AG09319 (cell line): ENCODE measurements at regions not wholly inside any gene's neighbourhood (a gene's known extent, or its start where the extent isn't known, plus 50 kb on each side); places are given as distances from the start of the nearest gene placed in this dataset.

Source experiments
- DNase-seq: peaks from one replicate; pipeline ENCODE4 v3.0.0-alpha.2; 2010; ENCODE audit warnings: low read depth; ENCODE audit errors: extremely low read depth
- TF ChIP-seq, protein P1 (sequence below): IDR thresholded peaks from 2 replicates; pipeline ENCODE4 v1.5.1; 2011; ENCODE audit warnings: low read depth, mild to moderate bottlenecking, inconsistent platforms, low read length, moderate library complexity

DNA sequence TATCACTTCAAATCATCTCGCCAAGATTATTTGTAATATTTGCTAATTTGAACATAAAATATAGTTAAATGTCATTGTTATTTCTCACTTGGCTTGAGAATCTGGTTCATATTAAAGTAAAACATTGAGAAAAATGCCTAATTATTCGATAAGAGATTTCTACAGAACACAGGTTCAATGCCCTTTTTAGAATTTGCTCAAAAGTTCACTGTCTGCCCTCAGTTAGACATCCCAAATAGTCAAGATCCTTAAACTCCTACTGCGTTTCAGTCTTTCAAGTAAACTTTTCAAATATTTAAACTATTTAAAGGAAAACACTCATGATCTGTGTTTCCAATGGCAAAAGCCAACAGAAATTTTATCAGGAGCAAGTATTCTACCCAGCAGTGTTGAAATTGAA is 204.1 kb upstream of the AGTR1 start:
- no peak for DNase-seq
- TF ChIP-seq, protein P1, sequence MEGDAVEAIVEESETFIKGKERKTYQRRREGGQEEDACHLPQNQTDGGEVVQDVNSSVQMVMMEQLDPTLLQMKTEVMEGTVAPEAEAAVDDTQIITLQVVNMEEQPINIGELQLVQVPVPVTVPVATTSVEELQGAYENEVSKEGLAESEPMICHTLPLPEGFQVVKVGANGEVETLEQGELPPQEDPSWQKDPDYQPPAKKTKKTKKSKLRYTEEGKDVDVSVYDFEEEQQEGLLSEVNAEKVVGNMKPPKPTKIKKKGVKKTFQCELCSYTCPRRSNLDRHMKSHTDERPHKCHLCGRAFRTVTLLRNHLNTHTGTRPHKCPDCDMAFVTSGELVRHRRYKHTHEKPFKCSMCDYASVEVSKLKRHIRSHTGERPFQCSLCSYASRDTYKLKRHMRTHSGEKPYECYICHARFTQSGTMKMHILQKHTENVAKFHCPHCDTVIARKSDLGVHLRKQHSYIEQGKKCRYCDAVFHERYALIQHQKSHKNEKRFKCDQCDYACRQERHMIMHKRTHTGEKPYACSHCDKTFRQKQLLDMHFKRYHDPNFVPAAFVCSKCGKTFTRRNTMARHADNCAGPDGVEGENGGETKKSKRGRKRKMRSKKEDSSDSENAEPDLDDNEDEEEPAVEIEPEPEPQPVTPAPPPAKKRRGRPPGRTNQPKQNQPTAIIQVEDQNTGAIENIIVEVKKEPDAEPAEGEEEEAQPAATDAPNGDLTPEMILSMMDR = no peak

- TF ChIP-seq, protein P1 = no peak
- DNase-seq = no peak
Measured at GRCh38 chr3:148494451-148494850, 203.3 kb upstream of the AGTR1 start.

GRCh38 chr3:148500881-148501280 is 196.8 kb upstream of the AGTR1 start:
- TF ChIP-seq, protein P1 = no peak
- no peak for DNase-seq

DNA sequence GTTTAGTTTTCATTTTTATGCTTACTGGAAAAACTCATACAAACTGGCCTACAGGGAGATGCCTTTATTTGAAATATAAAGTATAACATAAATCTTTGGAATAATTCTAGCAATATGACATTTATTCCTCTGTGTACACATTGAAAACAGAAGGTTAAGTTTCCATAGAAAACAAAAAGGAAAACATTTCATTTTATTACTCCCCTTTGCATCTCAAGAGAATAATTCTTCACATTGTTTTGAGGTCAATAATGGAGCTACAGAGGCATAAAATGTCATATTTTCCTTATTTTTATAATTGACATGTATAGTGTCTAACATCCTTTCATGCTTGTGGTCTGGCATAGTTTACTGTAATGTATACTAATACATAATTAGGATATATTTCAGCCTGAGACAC is 187.6 kb upstream of the AGTR1 start:
- TF ChIP-seq, protein P1 = no peak

DNA sequence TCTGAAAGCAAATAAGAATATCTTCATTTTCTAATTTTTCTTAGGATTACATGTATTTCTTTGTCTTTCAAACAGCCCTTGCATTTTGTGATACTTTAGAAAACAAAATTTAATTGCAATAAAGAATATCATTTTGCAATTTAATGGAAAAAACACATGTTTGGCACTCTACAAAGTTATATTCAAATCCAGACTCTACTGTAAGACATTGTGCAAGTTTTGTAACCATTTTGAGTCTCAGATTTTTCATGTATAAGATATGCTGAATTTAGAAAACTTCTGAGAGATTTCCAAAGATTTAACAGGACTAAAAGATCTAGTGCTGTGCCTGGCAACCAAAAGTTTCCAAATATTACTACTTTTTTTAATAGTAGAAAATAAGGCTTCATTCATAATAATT is 187.1 kb upstream of the AGTR1 start:
- DNase-seq = no peak
- TF ChIP-seq, protein P1 = no peak

More for the DNA sequence above, 187.6 kb upstream of the AGTR1 start:
- DNase-seq = no peak

- DNase-seq = no peak
- TF ChIP-seq, protein P1 = no peak
Measured at GRCh38 chr3:148512648-148513047, 185.1 kb upstream of the AGTR1 start.

GRCh38 chr3:148513096-148513543 is 184.6 kb upstream of the AGTR1 start:
- TF ChIP-seq, protein P1 = no peak
- DNase-seq = no peak
